ENCODE measurements at regions not wholly inside any gene's neighbourhood (a gene's known extent, or its start where the extent isn't known, plus 50 kb on each side); places are given as distances from the start of the nearest gene placed in this dataset.

DNA sequence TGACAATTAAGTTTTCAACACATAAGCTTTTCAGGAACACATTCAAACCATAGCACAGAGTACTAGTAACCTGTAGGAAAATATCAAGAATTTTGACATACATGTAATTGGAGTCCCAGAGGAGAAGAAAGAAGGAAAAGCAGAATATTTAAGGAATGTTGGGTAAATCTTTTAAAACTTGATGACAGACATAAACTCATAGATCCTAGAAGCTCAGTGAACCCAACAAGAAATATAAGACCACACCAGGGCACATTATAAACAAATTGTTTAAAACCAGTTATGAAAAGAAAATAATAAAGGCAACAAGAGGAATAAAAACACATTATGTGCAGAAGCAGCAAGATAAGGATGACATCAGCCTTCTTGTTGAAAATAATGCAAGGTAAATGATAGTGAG is 151.5 kb upstream of the ATXN1 start:
- TF ChIP-seq, protein P1, sequence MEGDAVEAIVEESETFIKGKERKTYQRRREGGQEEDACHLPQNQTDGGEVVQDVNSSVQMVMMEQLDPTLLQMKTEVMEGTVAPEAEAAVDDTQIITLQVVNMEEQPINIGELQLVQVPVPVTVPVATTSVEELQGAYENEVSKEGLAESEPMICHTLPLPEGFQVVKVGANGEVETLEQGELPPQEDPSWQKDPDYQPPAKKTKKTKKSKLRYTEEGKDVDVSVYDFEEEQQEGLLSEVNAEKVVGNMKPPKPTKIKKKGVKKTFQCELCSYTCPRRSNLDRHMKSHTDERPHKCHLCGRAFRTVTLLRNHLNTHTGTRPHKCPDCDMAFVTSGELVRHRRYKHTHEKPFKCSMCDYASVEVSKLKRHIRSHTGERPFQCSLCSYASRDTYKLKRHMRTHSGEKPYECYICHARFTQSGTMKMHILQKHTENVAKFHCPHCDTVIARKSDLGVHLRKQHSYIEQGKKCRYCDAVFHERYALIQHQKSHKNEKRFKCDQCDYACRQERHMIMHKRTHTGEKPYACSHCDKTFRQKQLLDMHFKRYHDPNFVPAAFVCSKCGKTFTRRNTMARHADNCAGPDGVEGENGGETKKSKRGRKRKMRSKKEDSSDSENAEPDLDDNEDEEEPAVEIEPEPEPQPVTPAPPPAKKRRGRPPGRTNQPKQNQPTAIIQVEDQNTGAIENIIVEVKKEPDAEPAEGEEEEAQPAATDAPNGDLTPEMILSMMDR (IDR thresholded peaks at IDR 0.05) = no peak
- TF ChIP-seq POLR2A (IDR thresholded peaks at IDR 0.05) (no peak), EP300 (IDR thresholded peaks at IDR 0.05) (no peak)

Measured in upper lobe of left lung (tissue), 4 donors.